Esophagus muscularis mucosa (tissue), 4 donors: ENCODE measurements at regions not wholly inside any gene's neighbourhood (a gene's known extent, or its start where the extent isn't known, plus 50 kb on each side); places are given as distances from the start of the nearest gene placed in this dataset.

Experiments
- DNase-seq: peaks from one replicate; pipeline ENCODE4 v3.0.0-alpha.2; 2017; ENCODE audit errors: extremely low spot score
- H3K27ac ChIP-seq, 4 donors: fragments of 200-600 bp; sonication (generic); replicated peaks in 1 of 4; 1 replicate in 3 of 4; 2 replicates in 1 of 4; pipeline ENCODE4 v1.5.1; 2016 to 2019; ENCODE audit warnings: mild to moderate bottlenecking in 1 of 4
- H3K27me3 ChIP-seq, 4 donors: fragments of 200-600 bp; sonication (generic); one replicate each; pipeline versions ENCODE4 v1.5.1 to v1.6.0; 2016 to 2019
- H3K36me3 ChIP-seq, 4 donors: fragments of 200-600 bp; sonication (generic); one replicate each; pipeline ENCODE4 v1.5.1; 2016 to 2019
- H3K4me1 ChIP-seq, 4 donors: fragments of 200-600 bp; sonication (generic); one replicate each; pipeline ENCODE4 v1.5.1; 2016 to 2019
- H3K4me3 ChIP-seq, 4 donors: fragments of 200-600 bp; sonication (generic); 1 replicate in 2 of 4; 2 replicates in 2 of 4; pipeline ENCODE4 v1.5.1; 2016 to 2019; ENCODE audit warnings: mild to moderate bottlenecking in 4 of 4, moderate library complexity in 1 of 4
- H3K9me3 ChIP-seq, 4 donors: fragments of 200-600 bp; sonication (generic); 1 replicate in 3 of 4; 2 replicates in 1 of 4; pipeline ENCODE4 v1.5.1; 2016 to 2019
- EP300 ChIP-seq: sonication (generic); formaldehyde crosslinking; IDR thresholded peaks from one replicate; pipeline ENCODE4 v1.6.1; 2017; ENCODE audit warnings: antibody characterized with exemption
- POLR2A ChIP-seq: fragments of 450-650 bp; IDR thresholded peaks from one replicate; pipeline ENCODE4 v1.6.1; 2017; ENCODE audit warnings: antibody characterized with exemption, moderate library complexity, mild to moderate bottlenecking, low read depth
- POLR2AphosphoS5 ChIP-seq, 2 donors: sonication (generic); formaldehyde crosslinking; IDR thresholded peaks; one replicate each; pipeline ENCODE4 v1.6.1; 2017; ENCODE audit warnings: antibody characterized with exemption in 2 of 2
- WGBS: methylation state at CpG from one replicate; pipeline ENCODE4 v1.1.5; 2018; 5-methylcytosine and 5-hydroxymethylcytosine counted together
- intact Hi-C: fragments of 100-400 bp; cut with DNase I; formaldehyde crosslinking; loops from one replicate; pipeline ENCODE4 v1.15.1; 2023
- TF ChIP-seq, protein P1 (sequence below), 3 experiments: fragments of 200-600 bp in 2 of 3; fragments of 450-650 bp in 1 of 3; sonication (generic) in 2 of 3; IDR thresholded peaks; one replicate each; pipeline ENCODE4 v1.5.1; 2017 to 2019; ENCODE audit warnings: antibody characterized with exemption in 3 of 3, mild to moderate bottlenecking in 2 of 3, moderate library complexity in 1 of 3

DNA sequence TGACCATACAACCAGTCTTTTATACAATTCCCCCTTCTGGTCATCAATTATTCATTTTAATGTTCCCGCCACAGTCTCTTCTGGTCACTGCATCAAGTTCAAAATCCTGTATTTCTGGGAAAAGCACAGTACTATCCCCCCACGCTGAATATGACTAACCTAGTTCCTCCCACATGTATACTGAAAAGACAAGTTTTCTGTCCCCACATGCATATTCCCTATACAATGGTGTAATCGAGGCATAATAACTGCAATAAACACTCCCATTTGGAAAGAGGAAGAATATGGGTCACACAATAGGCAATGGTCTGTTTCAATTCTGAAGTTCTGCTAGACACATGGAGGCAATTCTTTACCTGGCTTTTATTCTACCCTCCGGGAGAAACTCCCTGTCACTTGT is 344.9 kb downstream of the EFNA5 start:
- Histone ChIP-seq H3K27me3 (no peaks in the 10 kb centered on the region), H3K27ac (no peak overlapping the region), H3K36me3 (no peaks in the 10 kb centered on the region), H3K4me1 (no peaks in the 10 kb centered on the region), H3K4me3 (no peak overlapping the region), H3K9me3 (no peaks in the 10 kb centered on the region)
- TF ChIP-seq POLR2AphosphoS5 (IDR thresholded peaks at IDR 0.05), result no peak
- no peak for TF ChIP-seq EP300
- TF ChIP-seq, protein P1, sequence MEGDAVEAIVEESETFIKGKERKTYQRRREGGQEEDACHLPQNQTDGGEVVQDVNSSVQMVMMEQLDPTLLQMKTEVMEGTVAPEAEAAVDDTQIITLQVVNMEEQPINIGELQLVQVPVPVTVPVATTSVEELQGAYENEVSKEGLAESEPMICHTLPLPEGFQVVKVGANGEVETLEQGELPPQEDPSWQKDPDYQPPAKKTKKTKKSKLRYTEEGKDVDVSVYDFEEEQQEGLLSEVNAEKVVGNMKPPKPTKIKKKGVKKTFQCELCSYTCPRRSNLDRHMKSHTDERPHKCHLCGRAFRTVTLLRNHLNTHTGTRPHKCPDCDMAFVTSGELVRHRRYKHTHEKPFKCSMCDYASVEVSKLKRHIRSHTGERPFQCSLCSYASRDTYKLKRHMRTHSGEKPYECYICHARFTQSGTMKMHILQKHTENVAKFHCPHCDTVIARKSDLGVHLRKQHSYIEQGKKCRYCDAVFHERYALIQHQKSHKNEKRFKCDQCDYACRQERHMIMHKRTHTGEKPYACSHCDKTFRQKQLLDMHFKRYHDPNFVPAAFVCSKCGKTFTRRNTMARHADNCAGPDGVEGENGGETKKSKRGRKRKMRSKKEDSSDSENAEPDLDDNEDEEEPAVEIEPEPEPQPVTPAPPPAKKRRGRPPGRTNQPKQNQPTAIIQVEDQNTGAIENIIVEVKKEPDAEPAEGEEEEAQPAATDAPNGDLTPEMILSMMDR (IDR thresholded peaks at IDR 0.05), result no peak
- no peak for TF ChIP-seq POLR2A
- intact Hi-C loops, result no loop called here
- no peak for DNase-seq
- 95% methylated on average over 4 of the region's 4 CpGs for WGBS

DNA sequence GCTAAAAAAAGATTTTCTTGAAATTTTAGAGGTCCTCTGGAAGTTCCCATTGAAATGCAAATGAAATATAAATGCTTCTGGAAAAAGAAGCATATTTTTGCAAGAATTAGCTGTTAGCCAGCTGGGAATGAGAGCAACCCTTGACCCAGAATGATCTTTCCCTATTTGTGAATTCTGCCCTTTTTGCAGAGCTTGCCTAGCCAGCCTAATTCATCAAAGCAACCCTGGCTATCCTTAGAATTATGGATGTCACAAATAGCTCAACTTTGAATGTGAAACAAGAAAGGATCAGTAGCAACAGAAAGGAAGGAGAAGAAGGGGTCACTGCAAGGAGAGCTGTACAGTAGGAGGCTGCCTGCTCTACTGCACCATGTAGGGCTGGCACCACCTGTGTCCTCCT is 345.9 kb downstream of the EFNA5 start:
- Histone ChIP-seq H3K27ac (no peak overlapping the region), H3K4me3 (no peak overlapping the region), H3K27me3 (no peaks in the 10 kb centered on the region), H3K36me3 (no peaks in the 10 kb centered on the region), H3K4me1 (no peaks in the 10 kb centered on the region), H3K9me3 (no peaks in the 10 kb centered on the region)
- intact Hi-C loops, result no loop called here
- TF ChIP-seq EP300, result no peak
- TF ChIP-seq, protein P1 (IDR thresholded peaks at IDR 0.05), result no peak
- no peak for DNase-seq

DNA sequence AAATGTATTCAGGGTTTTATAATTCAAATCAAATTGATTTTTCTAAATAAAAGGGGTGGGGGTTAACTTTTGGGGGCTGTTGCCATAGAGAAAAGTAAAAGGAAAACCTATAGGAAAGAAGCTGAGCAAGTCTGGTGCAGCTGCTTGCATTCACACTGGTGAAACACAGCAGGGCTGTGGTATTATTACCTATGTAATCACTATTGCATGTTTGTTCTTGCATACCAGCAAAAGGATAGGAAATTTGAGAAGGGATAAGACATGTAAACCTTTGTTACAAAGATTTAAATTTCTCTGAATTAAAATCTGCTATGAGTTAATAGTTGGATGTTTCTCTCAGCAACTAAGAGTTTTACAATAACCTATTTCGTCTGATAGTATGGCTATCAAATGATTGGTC is 346.7 kb downstream of the EFNA5 start:
- no peaks in the 10 kb centered on the region for H3K36me3 ChIP-seq
- no peaks in the 10 kb centered on the region for H3K27me3 ChIP-seq
- H3K9me3 ChIP-seq, result no peaks in the 10 kb centered on the region
- WGBS, result 95% methylated on average over 1 of the region's 1 CpG
- no peak for TF ChIP-seq POLR2A
- no peak for TF ChIP-seq EP300
- TF ChIP-seq, protein P1 (IDR thresholded peaks at IDR 0.05), result no peak
- no peak for TF ChIP-seq POLR2AphosphoS5 (IDR thresholded peaks at IDR 0.05)
- no peak overlapping the region for H3K4me3 ChIP-seq
- no peak for DNase-seq
- H3K4me1 ChIP-seq, result no peaks in the 10 kb centered on the region
- no peak overlapping the region for H3K27ac ChIP-seq
- intact Hi-C loops, result no loop called here

DNA sequence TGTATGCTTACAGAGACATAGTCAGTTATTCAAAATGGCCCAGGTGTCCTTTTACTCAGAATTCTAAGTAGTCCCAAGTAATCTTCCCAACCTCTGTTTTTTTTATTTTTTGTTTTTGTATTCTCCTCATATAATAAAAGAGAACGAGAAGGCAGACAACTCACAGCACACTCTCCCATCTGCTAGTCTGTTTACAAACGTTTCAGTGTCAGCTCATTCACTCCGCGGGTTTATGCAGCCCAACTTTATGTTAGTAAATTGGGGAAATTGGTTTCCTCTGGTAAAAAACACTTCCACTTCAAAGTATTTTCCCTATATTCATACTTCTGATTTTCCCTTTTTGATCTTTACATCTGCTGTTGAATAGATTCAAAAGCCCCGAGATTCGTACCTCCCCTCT is 347.2 kb downstream of the EFNA5 start:
- H3K27ac ChIP-seq, result no peak overlapping the region
- H3K4me3 ChIP-seq, result no peak overlapping the region
- no peaks in the 10 kb centered on the region for H3K9me3 ChIP-seq
- DNase-seq, result no peak
- no peaks in the 10 kb centered on the region for H3K4me1 ChIP-seq
- intact Hi-C loops, result no loop called here
- no peaks in the 10 kb centered on the region for H3K27me3 ChIP-seq
- no peak for TF ChIP-seq POLR2AphosphoS5 (IDR thresholded peaks at IDR 0.05)
- TF ChIP-seq EP300, result no peak
- no peak for TF ChIP-seq POLR2A
- TF ChIP-seq, protein P1 (IDR thresholded peaks at IDR 0.05), result no peak
- H3K36me3 ChIP-seq, result no peaks in the 10 kb centered on the region
- 75% methylated on average over 6 of the region's 6 CpGs for WGBS

DNA sequence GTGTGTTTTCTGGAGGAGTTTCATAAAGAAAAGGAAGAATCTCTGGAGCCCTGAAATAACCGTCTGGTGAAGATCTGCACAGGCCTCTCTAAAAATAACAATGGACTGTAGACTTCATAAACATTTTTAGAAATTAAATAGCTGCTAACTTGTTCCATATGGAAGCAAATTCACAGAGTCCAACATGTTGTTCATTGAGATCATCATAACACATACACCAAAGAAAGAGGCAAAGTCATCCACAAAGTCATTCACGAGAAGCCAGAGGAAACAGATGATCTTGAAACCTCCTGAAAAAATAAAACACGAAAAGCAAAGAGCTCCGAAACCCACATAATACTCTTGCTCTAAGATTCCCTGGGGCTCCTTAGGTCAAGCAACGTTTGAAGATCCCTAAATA is 347.8 kb downstream of the EFNA5 start:
- no peaks in the 10 kb centered on the region for H3K27me3 ChIP-seq
- DNase-seq, result no peak
- no peaks in the 10 kb centered on the region for H3K9me3 ChIP-seq
- no peak overlapping the region for H3K27ac ChIP-seq
- no peaks in the 10 kb centered on the region for H3K4me1 ChIP-seq
- no peaks in the 10 kb centered on the region for H3K36me3 ChIP-seq
- H3K4me3 ChIP-seq, result no peak overlapping the region
- TF ChIP-seq, protein P1 (IDR thresholded peaks at IDR 0.05), result no peak
- no peak for TF ChIP-seq EP300
- no peak for TF ChIP-seq POLR2A
- no peak for TF ChIP-seq POLR2AphosphoS5 (IDR thresholded peaks at IDR 0.05)
- WGBS, result 65% methylated on average over 5 of the region's 5 CpGs
- intact Hi-C loops, result no loop called here
